Breast epithelium (tissue), 3 donors: ENCODE measurements at regions not wholly inside any gene's neighbourhood (a gene's known extent, or its start where the extent isn't known, plus 50 kb on each side); places are given as distances from the start of the nearest gene placed in this dataset.

Source experiments
- POLR2AphosphoS5 ChIP-seq, 3 donors: sonication (generic); formaldehyde crosslinking; IDR thresholded peaks; one replicate each; pipeline ENCODE4 v1.6.1; 2017; ENCODE audit warnings: antibody characterized with exemption in 3 of 3
- TF ChIP-seq, protein P1 (sequence below), 3 donors: fragments of 450-650 bp; IDR thresholded peaks; one replicate each; pipeline ENCODE4 v1.5.1; 2016 to 2017; ENCODE audit warnings: antibody characterized with exemption in 3 of 3, mild to moderate bottlenecking in 3 of 3, moderate library complexity in 3 of 3

GRCh38 chr10:3433131-3433530 lies 260.5 kb upstream of the PITRM1 start:
- TF ChIP-seq, protein P1, sequence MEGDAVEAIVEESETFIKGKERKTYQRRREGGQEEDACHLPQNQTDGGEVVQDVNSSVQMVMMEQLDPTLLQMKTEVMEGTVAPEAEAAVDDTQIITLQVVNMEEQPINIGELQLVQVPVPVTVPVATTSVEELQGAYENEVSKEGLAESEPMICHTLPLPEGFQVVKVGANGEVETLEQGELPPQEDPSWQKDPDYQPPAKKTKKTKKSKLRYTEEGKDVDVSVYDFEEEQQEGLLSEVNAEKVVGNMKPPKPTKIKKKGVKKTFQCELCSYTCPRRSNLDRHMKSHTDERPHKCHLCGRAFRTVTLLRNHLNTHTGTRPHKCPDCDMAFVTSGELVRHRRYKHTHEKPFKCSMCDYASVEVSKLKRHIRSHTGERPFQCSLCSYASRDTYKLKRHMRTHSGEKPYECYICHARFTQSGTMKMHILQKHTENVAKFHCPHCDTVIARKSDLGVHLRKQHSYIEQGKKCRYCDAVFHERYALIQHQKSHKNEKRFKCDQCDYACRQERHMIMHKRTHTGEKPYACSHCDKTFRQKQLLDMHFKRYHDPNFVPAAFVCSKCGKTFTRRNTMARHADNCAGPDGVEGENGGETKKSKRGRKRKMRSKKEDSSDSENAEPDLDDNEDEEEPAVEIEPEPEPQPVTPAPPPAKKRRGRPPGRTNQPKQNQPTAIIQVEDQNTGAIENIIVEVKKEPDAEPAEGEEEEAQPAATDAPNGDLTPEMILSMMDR (IDR thresholded peaks at IDR 0.05) = no peak
- TF ChIP-seq POLR2AphosphoS5 (IDR thresholded peaks at IDR 0.05) = no peak
